ENCODE measurements at regions not wholly inside any gene's neighbourhood (a gene's known extent, or its start where the extent isn't known, plus 50 kb on each side); places are given as distances from the start of the nearest gene placed in this dataset.
"Not testable (repeated sequence)": the region's sequence is repeated elsewhere in the genome, so short reads cannot be mapped to it uniquely, and the experiment has no call there.

- no peak for DNase-seq
Observed at GRCh38 chr14:106522990-106523389, 996.6 kb downstream of the TMEM121 start.

GRCh38 chr14:106528717-106529116 is 1002.3 kb downstream of the TMEM121 start:
- DNase-seq, result no peak

GRCh38 chr14:106530031-106530422 is 1003.6 kb downstream of the TMEM121 start:
- DNase-seq, result no peak

- DNase-seq, result peak in 1 of 2 experiments; percentile 8
Observed at GRCh38 chr14:106530423-106531107, 1004.2 kb downstream of the TMEM121 start.

GRCh38 chr14:106537597-106537996 is 1011.2 kb downstream of the TMEM121 start:
- DNase-seq, result not testable (repeated sequence)

- no peak for DNase-seq
Observed at GRCh38 chr14:106538201-106538600, 1011.8 kb downstream of the TMEM121 start.

- DNase-seq, result no peak
Observed at GRCh38 chr14:106547735-106548434, 1021.5 kb downstream of the TMEM121 start.

GRCh38 chr14:106549064-106549463 is 1022.7 kb downstream of the TMEM121 start:
- DNase-seq, result no peak

GRCh38 chr14:106551265-106551664 is 1024.9 kb downstream of the TMEM121 start:
- DNase-seq, result no peak

GRCh38 chr14:106556211-106556610 is 1029.8 kb downstream of the TMEM121 start:
- DNase-seq, result not testable (repeated sequence)

- peak; percentile 1 to 22 for DNase-seq
Observed at GRCh38 chr14:106556665-106557289, 1030.4 kb downstream of the TMEM121 start.

- DNase-seq, result no peak
Observed at GRCh38 chr14:106562451-106562850, 1036.1 kb downstream of the TMEM121 start.

- DNase-seq, result peak in 1 of 2 experiments; percentile 29
Observed at GRCh38 chr14:106564058-106564643, 1037.8 kb downstream of the TMEM121 start.

- no peak for DNase-seq
Observed at GRCh38 chr14:106578481-106578880, 1052.1 kb downstream of the TMEM121 start.

GRCh38 chr14:106579084-106579483 is 1052.7 kb downstream of the TMEM121 start:
- no peak for DNase-seq

- no peak for DNase-seq
Observed at GRCh38 chr14:106585692-106586091, 1059.3 kb downstream of the TMEM121 start.

- DNase-seq, result no peak
Observed at GRCh38 chr14:106586098-106586704, 1059.8 kb downstream of the TMEM121 start.

- DNase-seq, result not testable (repeated sequence)
Observed at GRCh38 chr14:106591539-106591938, 1065.2 kb downstream of the TMEM121 start.

GRCh38 chr14:106592115-106592852 is 1065.9 kb downstream of the TMEM121 start:
- DNase-seq, result not testable (repeated sequence)

- no peak for DNase-seq
Observed at GRCh38 chr14:106599209-106599608, 1072.8 kb downstream of the TMEM121 start.

GRCh38 chr14:106605548-106606448 is 1079.4 kb downstream of the TMEM121 start:
- DNase-seq, result no peak
